Activated naive CD8-positive, alpha-beta T cell treated with anti-CD3 and anti-CD28 coated beads, Interleukin-2, amount 10 ng/mL, durations not matched to agents 7 days and 5 days (primary cell): ENCODE measurements at regions not wholly inside any gene's neighbourhood (a gene's known extent, or its start where the extent isn't known, plus 50 kb on each side); places are given as distances from the start of the nearest gene placed in this dataset.

Source experiments
- ATAC-seq: fragments of 150-1000 bp; cut with Tn5 transposase; one replicate; pipeline ENCODE4 v1.10.0; 2021; ENCODE audit warnings: low read depth, moderate library complexity
- POLR2A ChIA-PET: fragments of 350-600 bp; sonication (Branson Sonifier 250); formaldehyde crosslinking; loops from one replicate; lab custom pipeline; 2021; ENCODE audit warnings: antibody characterized with exemption; lab: Charles Lee
- DNase-seq: peaks from one replicate; pipeline ENCODE4 v3.0.0; 2021
- H3K27ac Mint-ChIP-seq: one replicate; pipeline ENCODE4 v1.8.0; 2022; ENCODE audit warnings: mild to moderate bottlenecking, mixed read lengths
- H3K27me3 Mint-ChIP-seq: one replicate; pipeline ENCODE4 v1.8.0; 2022; ENCODE audit warnings: mild to moderate bottlenecking, moderate library complexity, mixed read lengths
- H3K36me3 Mint-ChIP-seq: one replicate; pipeline ENCODE4 v1.8.0; 2021; ENCODE audit warnings: mild to moderate bottlenecking, mixed read lengths
- H3K4me1 Mint-ChIP-seq: one replicate; pipeline ENCODE4 v1.8.0; 2021; ENCODE audit warnings: mixed read lengths
- H3K4me3 Mint-ChIP-seq: one replicate; pipeline ENCODE4 v1.8.0; 2022; ENCODE audit warnings: mild to moderate bottlenecking, moderate library complexity, mixed read lengths
- H3K9me3 Mint-ChIP-seq: one replicate; pipeline ENCODE4 v1.8.0; 2021; ENCODE audit warnings: mixed read lengths

GRCh38 chr10:6917125-6917524, 337.0 kb upstream of the PRKCQ start:
- Mint-ChIP-seq H3K4me1 (peaks cover 20% of the 10 kb centered on the region), H3K9me3 (no peaks in the 10 kb centered on the region), H3K36me3 (no peaks in the 10 kb centered on the region), H3K4me3 (no peak overlapping the region), H3K27me3 (no peaks in the 10 kb centered on the region), H3K27ac (no peak overlapping the region)
- POLR2A ChIA-PET = interaction anchor here (0.7 kb wide), 1 partner anchor 12 kb away, joined by 3 read pairs; no protein-coding TSS in a partner anchor
- DNase-seq (no peak), ATAC-seq (no peak)

- ATAC-seq = no peak
- Mint-ChIP-seq H3K27me3 (no peaks in the 10 kb centered on the region), H3K27ac (no peak overlapping the region), H3K9me3 (no peaks in the 10 kb centered on the region), H3K36me3 (no peaks in the 10 kb centered on the region), H3K4me3 (no peak overlapping the region), H3K4me1 (peaks cover 20% of the 10 kb centered on the region)
- no peak for DNase-seq
- POLR2A ChIA-PET = interaction anchor here (0.7 kb wide), 1 partner anchor 11 kb away, joined by 3 read pairs; no protein-coding TSS in a partner anchor
Observed at GRCh38 chr10:6916601-6917000, 336.5 kb upstream of the PRKCQ start.

GRCh38 chr10:6915307-6915706, 335.2 kb upstream of the PRKCQ start:
- DNase-seq = no peak
- H3K27me3 Mint-ChIP-seq = no peaks in the 10 kb centered on the region
- peaks cover 16% of the 10 kb centered on the region for H3K4me1 Mint-ChIP-seq

GRCh38 chr10:6912929-6913328, 332.9 kb upstream of the PRKCQ start:
- no peak overlapping the region for H3K4me3 Mint-ChIP-seq

More at GRCh38 chr10:6915307-6915706, 335.2 kb upstream of the PRKCQ start:
- POLR2A ChIA-PET = no interaction called here
- Mint-ChIP-seq H3K4me3 (no peak overlapping the region), H3K9me3 (no peaks in the 10 kb centered on the region), H3K36me3 (no peaks in the 10 kb centered on the region), H3K27ac (no peak overlapping the region)
- no peak for ATAC-seq

GRCh38 chr10:6912424-6912823, 332.3 kb upstream of the PRKCQ start:
- no peak for DNase-seq
- Mint-ChIP-seq H3K36me3 (no peaks in the 10 kb centered on the region), H3K4me1 (peaks cover 7% of the 10 kb centered on the region), H3K4me3 (no peak overlapping the region), H3K9me3 (peaks cover 8% of the 10 kb centered on the region), H3K27ac (no peak overlapping the region), H3K27me3 (peaks cover 4% of the 10 kb centered on the region)
- no peak for ATAC-seq
- POLR2A ChIA-PET = interaction anchor here (1.1 kb wide), 1 partner anchor 221 kb away, joined by 3 read pairs; no protein-coding TSS in a partner anchor

More at GRCh38 chr10:6912929-6913328, 332.9 kb upstream of the PRKCQ start:
- ATAC-seq = no peak
- DNase-seq = no peak
- Mint-ChIP-seq H3K4me1 (peaks cover 7% of the 10 kb centered on the region), H3K27me3 (peaks cover 2% of the 10 kb centered on the region), H3K27ac (no peak overlapping the region), H3K9me3 (peaks cover 6% of the 10 kb centered on the region), H3K36me3 (no peaks in the 10 kb centered on the region)
- POLR2A ChIA-PET = interaction anchor here (1.1 kb wide), 1 partner anchor 221 kb away, joined by 3 read pairs; no protein-coding TSS in a partner anchor

GRCh38 chr10:6912021-6912420, 331.9 kb upstream of the PRKCQ start:
- no peak for ATAC-seq
- no peak overlapping the region for H3K4me3 Mint-ChIP-seq
- peaks cover 8% of the 10 kb centered on the region for H3K9me3 Mint-ChIP-seq
- no peaks in the 10 kb centered on the region for H3K36me3 Mint-ChIP-seq
- no peak for DNase-seq
- POLR2A ChIA-PET = no interaction called here
- peaks cover 4% of the 10 kb centered on the region for H3K27me3 Mint-ChIP-seq
- H3K27ac Mint-ChIP-seq = no peak overlapping the region
- H3K4me1 Mint-ChIP-seq = peaks cover 7% of the 10 kb centered on the region

- peaks cover 11% of the 10 kb centered on the region for H3K27me3 Mint-ChIP-seq
- H3K9me3 Mint-ChIP-seq = peaks cover 12% of the 10 kb centered on the region
- no peaks in the 10 kb centered on the region for H3K36me3 Mint-ChIP-seq
- DNase-seq (no peak), ATAC-seq (no peak)
- H3K27ac Mint-ChIP-seq = no peak overlapping the region
- H3K4me1 Mint-ChIP-seq = no peaks in the 10 kb centered on the region
- H3K4me3 Mint-ChIP-seq = no peak overlapping the region
- POLR2A ChIA-PET = no interaction called here
Observed at GRCh38 chr10:6909905-6910560, 330.0 kb upstream of the PRKCQ start.

GRCh38 chr10:6907877-6908530, 327.9 kb upstream of the PRKCQ start:
- peaks cover 17% of the 10 kb centered on the region for H3K27me3 Mint-ChIP-seq
- no peak for DNase-seq
- POLR2A ChIA-PET = no interaction called here
- no peak overlapping the region for H3K4me3 Mint-ChIP-seq
- no peak for ATAC-seq
- H3K4me1 Mint-ChIP-seq = no peaks in the 10 kb centered on the region
- no peaks in the 10 kb centered on the region for H3K36me3 Mint-ChIP-seq
- no peak overlapping the region for H3K27ac Mint-ChIP-seq
- H3K9me3 Mint-ChIP-seq = peaks cover 12% of the 10 kb centered on the region

GRCh38 chr10:6894405-6894804, 314.3 kb upstream of the PRKCQ start:
- no peak for ATAC-seq
- peaks cover 22% of the 10 kb centered on the region for H3K27me3 Mint-ChIP-seq
- no peak overlapping the region for H3K27ac Mint-ChIP-seq
- H3K4me3 Mint-ChIP-seq = no peak overlapping the region
- POLR2A ChIA-PET = no interaction called here
- no peaks in the 10 kb centered on the region for H3K36me3 Mint-ChIP-seq
- H3K9me3 Mint-ChIP-seq = no peaks in the 10 kb centered on the region
- DNase-seq = no peak
- H3K4me1 Mint-ChIP-seq = no peaks in the 10 kb centered on the region

GRCh38 chr10:6892864-6893263, 312.8 kb upstream of the PRKCQ start:
- no peak overlapping the region for H3K27ac Mint-ChIP-seq
- POLR2A ChIA-PET = interaction anchor here (0.7 kb wide), 1 partner anchor 12 kb away, joined by 3 read pairs; no protein-coding TSS in a partner anchor
- peaks cover 16% of the 10 kb centered on the region for H3K27me3 Mint-ChIP-seq
- DNase-seq (no peak), ATAC-seq (no peak)
- no peaks in the 10 kb centered on the region for H3K9me3 Mint-ChIP-seq
- H3K36me3 Mint-ChIP-seq = no peaks in the 10 kb centered on the region
- H3K4me1 Mint-ChIP-seq = no peaks in the 10 kb centered on the region
- no peak overlapping the region for H3K4me3 Mint-ChIP-seq

GRCh38 chr10:6891924-6892323, 311.8 kb upstream of the PRKCQ start:
- ATAC-seq (no peak), DNase-seq (no peak)
- H3K36me3 Mint-ChIP-seq = no peaks in the 10 kb centered on the region
- H3K27me3 Mint-ChIP-seq = peaks cover 16% of the 10 kb centered on the region
- no peak overlapping the region for H3K27ac Mint-ChIP-seq
- no peak overlapping the region for H3K4me3 Mint-ChIP-seq
- H3K4me1 Mint-ChIP-seq = no peaks in the 10 kb centered on the region
- H3K9me3 Mint-ChIP-seq = no peaks in the 10 kb centered on the region
- POLR2A ChIA-PET = no interaction called here

GRCh38 chr10:6889718-6890117, 309.6 kb upstream of the PRKCQ start:
- Mint-ChIP-seq H3K4me3 (no peak overlapping the region), H3K36me3 (no peaks in the 10 kb centered on the region), H3K27me3 (peaks cover 11% of the 10 kb centered on the region), H3K9me3 (no peaks in the 10 kb centered on the region), H3K27ac (no peak overlapping the region), H3K4me1 (peaks cover 8% of the 10 kb centered on the region)
- ATAC-seq (no peak), DNase-seq (no peak)
- POLR2A ChIA-PET = no interaction called here

GRCh38 chr10:6888434-6888833, 308.4 kb upstream of the PRKCQ start:
- DNase-seq = no peak
- POLR2A ChIA-PET = no interaction called here
- Mint-ChIP-seq H3K4me1 (peaks cover 13% of the 10 kb centered on the region), H3K9me3 (peaks cover 2% of the 10 kb centered on the region), H3K4me3 (no peak overlapping the region), H3K27me3 (peaks cover 9% of the 10 kb centered on the region), H3K36me3 (no peaks in the 10 kb centered on the region), H3K27ac (no peak overlapping the region)
- no peak for ATAC-seq

- Mint-ChIP-seq H3K36me3 (no peaks in the 10 kb centered on the region), H3K27me3 (peaks cover 28% of the 10 kb centered on the region), H3K9me3 (peaks cover 2% of the 10 kb centered on the region), H3K4me3 (peak overlapping the region; percentile 14), H3K4me1 (peaks cover 13% of the 10 kb centered on the region), H3K27ac (peak overlapping the region; percentile 5)
- no peak for DNase-seq
- ATAC-seq = peak; percentile 42
- POLR2A ChIA-PET = no interaction called here
Observed at GRCh38 chr10:6885284-6885683, 305.2 kb upstream of the PRKCQ start.
